ENCODE measurements at regions not wholly inside any gene's neighbourhood (a gene's known extent, or its start where the extent isn't known, plus 50 kb on each side); places are given as distances from the start of the nearest gene placed in this dataset.

DNA sequence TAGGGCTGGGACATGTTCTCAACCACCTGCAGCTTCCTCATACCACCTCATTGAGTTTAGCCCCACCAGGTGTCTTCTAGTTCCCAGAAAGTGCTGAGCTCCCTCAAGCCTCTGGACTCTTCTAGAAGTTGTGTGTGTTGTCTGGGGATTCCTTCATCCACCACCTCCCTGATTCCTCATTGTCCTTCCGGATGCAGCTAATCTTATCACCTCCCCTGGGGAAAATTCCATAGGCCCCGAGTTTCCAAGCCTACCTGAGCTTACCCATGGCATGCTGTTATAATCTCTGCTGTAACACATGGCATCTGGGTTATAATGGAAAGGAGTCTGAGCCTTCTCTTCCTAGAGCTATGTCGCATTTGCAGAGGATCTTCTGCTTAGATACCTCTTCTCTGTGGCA, 243.5 kb upstream of the SDK2 start:
- Mint-ChIP-seq H3K4me1 (ENCODE audit: low read depth) (no peaks in the 10 kb centered on the region), H3K36me3 (ENCODE audit: low read depth) (no peaks in the 10 kb centered on the region), H3K27ac (no peak overlapping the region), H3K9me3 (no peaks in the 10 kb centered on the region), H3K4me3 (ENCODE audit: low read depth) (no peak overlapping the region), H3K27me3 (ENCODE audit: low read depth) (no peaks in the 10 kb centered on the region)
- no peak for DNase-seq (ENCODE audit: low spot score)
- intact Hi-C loops (cut with micrococcal nuclease), result no loop called here

DNA sequence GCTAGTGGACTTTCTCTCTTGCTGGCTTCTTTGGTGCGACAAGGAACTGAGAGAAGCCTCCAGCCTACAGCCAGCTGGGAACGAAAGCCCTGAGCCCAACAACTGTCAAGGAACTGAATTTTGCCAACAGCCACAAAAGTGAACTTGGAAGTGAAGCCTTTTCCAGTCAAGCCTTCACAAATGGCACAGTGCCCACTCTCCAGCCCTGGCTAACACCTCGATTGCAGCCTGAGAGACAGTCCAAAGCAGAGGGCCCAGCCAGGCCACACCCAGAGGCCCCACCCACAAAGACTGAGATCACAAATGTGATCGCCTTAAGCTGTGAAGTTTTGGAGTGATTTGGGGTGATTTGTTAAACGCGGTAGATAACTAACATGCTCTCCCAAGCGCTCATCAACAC, 244.6 kb upstream of the SDK2 start:
- intact Hi-C loops (cut with micrococcal nuclease), result no loop called here
- no peak overlapping the region for H3K4me3 Mint-ChIP-seq (ENCODE audit: low read depth)
- H3K36me3 Mint-ChIP-seq (ENCODE audit: low read depth), result no peaks in the 10 kb centered on the region
- no peak overlapping the region for H3K27ac Mint-ChIP-seq
- no peak for DNase-seq (ENCODE audit: low spot score)
- no peaks in the 10 kb centered on the region for H3K4me1 Mint-ChIP-seq (ENCODE audit: low read depth)
- no peaks in the 10 kb centered on the region for H3K9me3 Mint-ChIP-seq
- no peaks in the 10 kb centered on the region for H3K27me3 Mint-ChIP-seq (ENCODE audit: low read depth)

DNA sequence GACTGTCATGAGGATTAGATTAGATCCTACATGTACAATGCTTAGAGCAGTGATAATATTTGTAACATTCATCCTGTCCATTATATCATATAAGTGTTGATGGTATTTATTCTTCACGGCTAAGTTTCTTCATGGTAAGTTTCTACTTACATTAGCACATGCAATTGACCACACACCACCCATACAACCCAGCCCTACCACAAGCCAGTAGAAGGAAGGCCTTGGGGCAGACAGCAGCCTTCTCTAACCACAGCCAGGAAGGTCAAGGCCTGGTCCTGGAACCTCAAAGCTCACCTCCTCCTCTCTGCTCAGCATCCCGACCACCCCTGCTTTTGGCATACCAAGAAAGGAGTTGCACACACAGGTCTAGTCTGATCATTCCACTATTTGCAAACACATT, 245.2 kb upstream of the SDK2 start:
- Mint-ChIP-seq H3K36me3 (ENCODE audit: low read depth) (no peaks in the 10 kb centered on the region), H3K27ac (no peak overlapping the region), H3K27me3 (ENCODE audit: low read depth) (no peaks in the 10 kb centered on the region), H3K4me1 (ENCODE audit: low read depth) (no peaks in the 10 kb centered on the region), H3K9me3 (no peaks in the 10 kb centered on the region), H3K4me3 (ENCODE audit: low read depth) (no peak overlapping the region)
- intact Hi-C loops (cut with micrococcal nuclease), result no loop called here
- no peak for DNase-seq (ENCODE audit: low spot score)

DNA sequence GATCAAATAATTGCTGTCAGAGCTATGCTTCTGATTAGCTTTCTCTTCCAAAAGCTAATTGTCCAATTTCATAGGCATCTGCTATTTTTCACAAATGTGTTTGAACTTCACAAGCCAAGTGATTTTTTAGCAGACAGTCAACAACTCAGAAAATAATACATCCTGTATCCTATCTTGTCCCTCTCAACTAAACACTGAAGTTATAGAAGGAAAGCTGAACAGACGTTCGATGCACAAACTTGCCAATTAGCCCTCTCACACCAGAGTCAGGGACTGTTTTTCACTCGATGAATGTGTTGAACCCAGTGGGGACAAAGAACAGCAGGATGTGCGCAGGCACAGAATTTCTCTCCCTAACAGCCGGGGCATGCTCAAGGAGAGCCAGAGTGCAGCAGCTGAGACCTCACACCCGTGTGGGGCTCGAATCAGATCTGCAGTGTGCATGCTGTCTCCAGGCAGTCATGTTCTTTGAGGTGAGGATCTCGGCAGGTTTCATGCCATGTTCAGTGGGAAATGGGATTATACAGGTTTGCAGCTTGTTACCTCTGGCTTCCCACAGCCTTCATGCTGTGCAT, 246.7 kb upstream of the SDK2 start:
- no peak overlapping the region for H3K4me3 Mint-ChIP-seq (ENCODE audit: low read depth)
- H3K27me3 Mint-ChIP-seq (ENCODE audit: low read depth), result no peaks in the 10 kb centered on the region
- H3K4me1 Mint-ChIP-seq (ENCODE audit: low read depth), result no peaks in the 10 kb centered on the region
- intact Hi-C loops (cut with micrococcal nuclease), result no loop called here
- no peak for DNase-seq (ENCODE audit: low spot score)
- H3K9me3 Mint-ChIP-seq, result no peaks in the 10 kb centered on the region
- H3K36me3 Mint-ChIP-seq (ENCODE audit: low read depth), result no peaks in the 10 kb centered on the region
- H3K27ac Mint-ChIP-seq, result no peak overlapping the region

DNA sequence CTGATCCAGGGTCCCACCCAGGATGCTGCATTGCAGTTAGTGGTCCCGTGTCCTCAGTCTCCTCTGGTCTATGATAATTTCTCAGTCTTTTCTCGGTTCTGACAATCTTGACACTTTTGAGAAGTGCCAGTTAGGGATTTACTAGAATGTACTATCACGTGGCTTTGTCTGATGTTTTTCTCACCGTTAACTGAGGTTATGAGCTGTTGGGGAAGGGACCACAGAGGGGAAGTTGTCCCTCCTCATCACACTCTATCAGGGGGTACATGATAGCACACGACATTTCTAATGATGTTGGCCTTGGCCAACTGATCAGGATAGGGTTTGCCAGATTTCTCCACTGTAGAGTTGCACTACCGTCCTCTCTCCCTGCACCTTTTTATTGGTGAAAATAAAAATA, 250.9 kb upstream of the SDK2 start:
- Mint-ChIP-seq H3K4me1 (ENCODE audit: low read depth) (no peaks in the 10 kb centered on the region), H3K27ac (no peak overlapping the region), H3K36me3 (ENCODE audit: low read depth) (no peaks in the 10 kb centered on the region), H3K9me3 (no peaks in the 10 kb centered on the region), H3K4me3 (ENCODE audit: low read depth) (no peak overlapping the region), H3K27me3 (ENCODE audit: low read depth) (peaks cover 4% of the 10 kb centered on the region)
- intact Hi-C loops (cut with micrococcal nuclease), result no loop called here
- DNase-seq (ENCODE audit: low spot score), result no peak

DNA sequence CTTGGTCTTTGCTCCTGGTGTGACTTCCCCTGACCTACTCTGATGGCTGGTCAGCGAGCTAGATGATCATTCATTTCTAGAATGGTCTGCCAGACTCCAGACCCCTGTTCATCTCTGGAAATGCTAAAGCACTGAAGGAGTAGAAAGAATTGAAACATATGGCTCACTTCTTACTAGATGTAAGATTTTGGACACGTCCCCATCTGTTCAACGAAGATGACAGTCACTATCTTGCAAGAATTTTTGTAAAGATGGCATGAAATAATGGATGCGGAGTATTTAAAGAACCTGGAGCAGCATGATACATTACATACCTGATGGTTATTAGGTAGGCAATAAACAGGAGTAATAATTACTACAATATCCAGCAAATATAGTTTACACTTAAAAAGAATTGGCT, 252.7 kb upstream of the SDK2 start:
- no peaks in the 10 kb centered on the region for H3K36me3 Mint-ChIP-seq (ENCODE audit: low read depth)
- no peaks in the 10 kb centered on the region for H3K9me3 Mint-ChIP-seq
- no peak for DNase-seq (ENCODE audit: low spot score)
- intact Hi-C loops (cut with micrococcal nuclease), result no loop called here
- peaks cover 2% of the 10 kb centered on the region for H3K4me1 Mint-ChIP-seq (ENCODE audit: low read depth)
- no peak overlapping the region for H3K27ac Mint-ChIP-seq
- H3K27me3 Mint-ChIP-seq (ENCODE audit: low read depth), result peaks cover 17% of the 10 kb centered on the region
- no peak overlapping the region for H3K4me3 Mint-ChIP-seq (ENCODE audit: low read depth)

DNA sequence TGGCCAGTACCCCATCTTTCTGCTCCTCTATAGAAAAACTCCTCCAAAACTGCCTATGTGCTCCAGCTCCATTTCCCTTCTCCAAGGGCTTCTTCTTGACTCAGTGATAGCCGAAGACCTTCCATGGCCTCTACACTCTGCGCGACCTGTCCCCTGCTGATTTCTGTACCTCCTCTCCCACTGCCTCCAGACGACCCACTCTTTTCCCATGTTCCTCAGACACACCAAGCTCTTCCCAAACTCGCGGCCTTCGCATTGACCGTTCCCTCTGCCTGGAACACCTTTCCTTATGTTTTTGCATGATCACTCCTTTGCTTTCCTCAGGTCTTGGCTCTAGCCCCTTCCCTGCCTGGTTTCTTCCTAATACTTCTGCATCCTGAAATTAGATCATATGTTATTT, 255.6 kb upstream of the SDK2 start:
- no peak for DNase-seq (ENCODE audit: low spot score)
- Mint-ChIP-seq H3K27ac (no peak overlapping the region), H3K4me1 (ENCODE audit: low read depth) (peaks cover 2% of the 10 kb centered on the region), H3K4me3 (ENCODE audit: low read depth) (no peak overlapping the region), H3K27me3 (ENCODE audit: low read depth) (peaks cover 30% of the 10 kb centered on the region), H3K36me3 (ENCODE audit: low read depth) (no peaks in the 10 kb centered on the region), H3K9me3 (no peaks in the 10 kb centered on the region)
- intact Hi-C loops (cut with micrococcal nuclease), result no loop called here

DNA sequence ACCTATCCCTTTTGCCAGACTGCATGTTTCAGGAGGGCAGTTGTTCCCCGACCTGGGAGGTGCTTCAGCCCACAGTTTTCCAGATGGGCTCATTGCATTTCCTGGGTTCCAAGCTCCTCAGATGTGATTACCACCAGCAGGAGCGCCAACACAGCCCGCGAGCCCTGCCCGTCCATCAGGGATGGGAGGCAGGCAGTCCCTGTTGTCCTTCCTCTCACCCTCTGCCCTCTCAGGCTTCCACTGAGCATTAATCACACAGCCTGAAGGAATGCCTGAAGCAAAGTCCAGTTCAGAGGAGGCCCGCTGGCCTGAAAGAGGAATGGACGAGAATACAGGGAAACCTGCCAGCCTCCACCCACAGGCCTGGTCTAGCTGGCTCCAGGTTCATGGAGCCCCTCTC, 256.3 kb upstream of the SDK2 start:
- Mint-ChIP-seq H3K9me3 (no peaks in the 10 kb centered on the region), H3K4me1 (ENCODE audit: low read depth) (peaks cover 2% of the 10 kb centered on the region), H3K27me3 (ENCODE audit: low read depth) (peaks cover 30% of the 10 kb centered on the region), H3K36me3 (ENCODE audit: low read depth) (no peaks in the 10 kb centered on the region), H3K4me3 (ENCODE audit: low read depth) (no peak overlapping the region), H3K27ac (no peak overlapping the region)
- intact Hi-C loops (cut with micrococcal nuclease), result no loop called here
- DNase-seq (ENCODE audit: low spot score), result no peak

DNA sequence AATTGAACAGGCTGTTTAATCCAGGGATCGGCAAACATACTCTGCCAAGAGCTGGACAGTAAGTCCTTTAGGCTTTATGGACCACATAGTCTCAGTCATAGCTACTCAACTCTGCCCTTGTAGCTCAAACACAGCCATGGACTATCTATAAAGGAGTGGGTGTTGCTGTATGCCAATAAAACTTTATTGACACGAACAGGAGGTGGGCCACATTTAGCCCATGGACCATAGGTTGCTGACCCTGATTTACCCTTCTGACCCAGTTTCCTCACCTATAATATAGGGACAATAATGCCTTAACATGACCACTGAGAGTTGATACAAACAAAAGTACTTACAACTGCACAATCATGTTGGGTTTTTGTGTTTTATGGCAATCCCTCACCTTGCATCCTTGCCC, 257.0 kb upstream of the SDK2 start:
- Mint-ChIP-seq H3K27me3 (ENCODE audit: low read depth) (peaks cover 30% of the 10 kb centered on the region), H3K27ac (no peak overlapping the region), H3K4me1 (ENCODE audit: low read depth) (peaks cover 2% of the 10 kb centered on the region), H3K4me3 (ENCODE audit: low read depth) (no peak overlapping the region), H3K9me3 (no peaks in the 10 kb centered on the region), H3K36me3 (ENCODE audit: low read depth) (no peaks in the 10 kb centered on the region)
- intact Hi-C loops (cut with micrococcal nuclease), result no loop called here
- no peak for DNase-seq (ENCODE audit: low spot score)

DNA sequence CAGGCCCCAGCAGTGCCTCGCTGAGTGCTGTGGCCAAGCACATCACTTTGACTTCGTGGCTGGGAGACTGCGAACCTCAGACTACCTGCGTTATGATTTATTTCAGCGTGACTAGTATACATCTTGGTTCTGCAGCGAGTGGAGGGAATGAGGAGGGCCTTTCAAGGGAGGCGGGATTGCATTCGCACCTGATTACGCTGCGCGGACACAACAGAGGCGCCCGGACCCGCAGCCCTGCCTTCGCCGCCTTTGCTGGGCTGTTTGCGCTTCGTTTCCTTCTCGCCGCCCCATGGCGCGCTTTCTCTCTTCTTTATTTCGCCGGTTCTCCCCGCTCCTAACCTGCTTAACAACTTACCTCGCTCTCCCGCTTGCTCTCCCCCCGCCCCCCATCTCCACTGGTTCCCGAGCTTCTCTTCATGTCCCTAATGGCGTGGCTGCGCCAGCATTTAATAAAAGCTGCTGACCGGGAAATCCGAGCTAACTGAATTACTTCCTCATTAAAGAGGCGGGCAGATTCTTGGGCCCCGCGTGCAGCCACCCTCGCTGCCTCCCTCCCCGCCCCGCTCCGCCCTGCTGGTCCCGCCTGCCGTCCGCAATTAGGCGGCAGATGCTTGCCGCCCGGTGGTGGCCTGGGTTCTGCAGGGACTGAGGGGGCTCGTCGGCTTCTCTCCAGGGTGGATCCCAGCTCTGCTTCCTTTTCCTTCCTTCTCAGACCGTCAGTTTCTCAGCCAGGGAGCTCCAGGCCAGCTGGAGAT, 257.6 kb upstream of the SDK2 start:
- peak overlapping the region; percentile 70 for H3K4me3 Mint-ChIP-seq (ENCODE audit: low read depth)

DNA sequence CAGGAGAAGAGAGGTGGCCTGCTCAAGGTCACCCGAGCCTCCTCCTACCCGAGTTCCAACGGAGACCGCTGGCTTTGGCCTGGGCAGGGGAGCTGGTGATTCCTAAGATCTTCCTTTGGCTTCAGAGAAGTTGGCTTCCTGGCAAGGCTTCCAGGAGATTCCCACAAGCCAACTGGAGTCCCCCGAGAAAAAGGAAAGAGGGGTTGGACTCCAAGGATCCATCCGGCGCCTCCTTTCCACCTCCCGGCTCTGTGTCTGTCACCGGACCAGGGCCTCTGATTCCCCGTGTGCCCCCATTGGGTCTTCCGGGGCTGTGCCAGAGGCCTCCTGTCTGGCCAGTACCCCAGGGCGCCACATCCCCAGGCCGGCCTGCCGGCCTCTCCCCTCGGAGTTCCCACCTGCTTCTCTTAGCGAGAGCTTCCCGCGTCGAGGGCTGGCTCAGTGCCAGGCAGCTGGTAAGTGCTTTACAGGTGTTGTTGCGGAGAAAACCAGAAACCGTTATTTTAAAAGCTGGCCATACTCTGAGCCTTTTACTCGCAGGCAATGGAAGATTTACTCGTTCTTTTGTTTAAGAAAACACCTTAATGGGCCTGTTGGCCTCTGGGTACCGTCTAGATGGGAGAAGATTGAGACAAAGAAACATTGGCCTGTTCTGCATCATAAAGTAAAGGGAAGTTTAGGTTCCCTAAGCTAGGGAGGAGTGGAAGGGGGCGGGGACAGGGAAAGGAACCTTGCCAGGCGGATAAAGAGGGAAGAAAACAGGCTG, 258.4 kb upstream of the SDK2 start:
- Mint-ChIP-seq H3K27ac (no peak overlapping the region), H3K27me3 (ENCODE audit: low read depth) (peaks cover 30% of the 10 kb centered on the region), H3K36me3 (ENCODE audit: low read depth) (no peaks in the 10 kb centered on the region), H3K4me3 (ENCODE audit: low read depth) (peak overlapping the region; percentile 14), H3K9me3 (no peaks in the 10 kb centered on the region), H3K4me1 (ENCODE audit: low read depth) (peaks cover 2% of the 10 kb centered on the region)
- intact Hi-C loops (cut with micrococcal nuclease), result no loop called here
- DNase-seq (ENCODE audit: low spot score), result no peak

More for the DNA sequence above, 257.6 kb upstream of the SDK2 start:
- intact Hi-C loops (cut with micrococcal nuclease), result no loop called here
- DNase-seq (ENCODE audit: low spot score), result no peak
- peaks cover 2% of the 10 kb centered on the region for H3K4me1 Mint-ChIP-seq (ENCODE audit: low read depth)
- peaks cover 30% of the 10 kb centered on the region for H3K27me3 Mint-ChIP-seq (ENCODE audit: low read depth)
- H3K9me3 Mint-ChIP-seq, result no peaks in the 10 kb centered on the region
- H3K27ac Mint-ChIP-seq, result no peak overlapping the region
- H3K36me3 Mint-ChIP-seq (ENCODE audit: low read depth), result no peaks in the 10 kb centered on the region

DNA sequence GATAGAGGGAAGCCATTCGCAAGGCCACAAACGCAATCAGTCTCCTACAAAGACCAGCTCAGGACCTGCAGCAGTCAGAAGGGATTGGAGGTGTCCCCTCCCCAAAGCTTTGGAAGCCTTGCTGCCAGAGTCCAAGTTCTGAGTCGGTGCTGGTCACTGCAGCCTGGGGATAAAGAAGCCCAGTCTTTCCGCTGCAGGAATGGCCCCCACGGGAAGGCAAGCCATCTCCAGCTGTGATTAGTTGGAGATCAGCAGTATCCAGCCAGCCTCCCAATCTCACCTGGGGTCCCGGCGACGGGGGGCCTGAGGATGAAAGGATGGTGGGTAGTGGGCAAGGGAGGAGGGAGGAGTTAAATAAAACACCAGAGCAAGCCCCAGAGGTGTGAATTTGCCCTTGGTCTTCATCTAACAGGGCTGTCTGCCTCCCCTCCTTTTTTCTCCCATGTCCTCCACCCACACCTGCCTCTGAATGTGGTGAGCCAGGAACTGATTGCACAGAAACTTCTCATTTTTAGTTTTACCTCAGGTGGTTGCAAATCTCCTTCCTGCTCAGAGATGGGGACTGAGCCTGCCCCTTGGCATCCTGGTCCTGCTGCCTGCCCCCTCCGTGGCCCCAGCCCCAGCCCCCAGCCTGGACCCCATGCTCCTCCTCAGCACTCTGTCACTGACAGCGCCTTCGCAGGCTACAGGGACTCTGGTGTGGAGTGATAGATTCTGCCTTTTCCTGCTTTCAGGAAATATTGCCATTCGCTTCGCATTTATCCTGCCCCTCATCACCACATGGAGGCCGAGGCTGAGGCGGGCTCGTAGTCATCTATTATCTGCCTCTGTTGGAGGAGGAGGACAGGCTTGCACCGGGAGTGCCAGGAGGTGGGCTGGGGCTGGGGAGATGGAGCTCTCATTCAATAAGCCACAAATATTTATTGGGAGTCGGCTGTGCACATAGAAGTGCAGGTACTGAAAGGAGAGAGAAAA, 262.9 kb upstream of the SDK2 start:
- DNase-seq (ENCODE audit: low spot score), result no peak
- Mint-ChIP-seq H3K36me3 (ENCODE audit: low read depth) (no peaks in the 10 kb centered on the region), H3K4me1 (ENCODE audit: low read depth) (no peaks in the 10 kb centered on the region), H3K27ac (no peak overlapping the region), H3K4me3 (ENCODE audit: low read depth) (no peak overlapping the region), H3K27me3 (ENCODE audit: low read depth) (peaks cover 16% of the 10 kb centered on the region), H3K9me3 (no peaks in the 10 kb centered on the region)
- intact Hi-C loops (cut with micrococcal nuclease), result no loop called here

Data from activated T-helper 2 cell treated with anti-CD3 and anti-CD28 coated beads, Interferon-gamma antibody, Interleukin-2, Interleukin-4, amounts not matched to agents 10 μg/mL and 5 μg/mL and 100 μg/mL, durations not matched to agents 14 hours and 24 hours and 36 hours (primary cell).